GM18505 (cell line): ENCODE measurements at regions not wholly inside any gene's neighbourhood (a gene's known extent, or its start where the extent isn't known, plus 50 kb on each side); places are given as distances from the start of the nearest gene placed in this dataset.
"Not testable (repeated sequence)": the region's sequence is repeated elsewhere in the genome, so short reads cannot be mapped to it uniquely, and the experiment has no call there.

Source experiments
- ATAC-seq: cut with Tn5 transposase; IDR thresholded peaks from one replicate; pipeline ENCODE4 v1.9.1; 2021; ENCODE audit not compliant: unreplicated experiment
- POLR2A ChIP-seq: IDR thresholded peaks from 4 replicates; pipeline ENCODE4 v1.6.1; 2011; ENCODE audit warnings: borderline replicate concordance; ENCODE audit not compliant: insufficient read depth, insufficient read length; ENCODE audit errors: extremely low read depth

DNA sequence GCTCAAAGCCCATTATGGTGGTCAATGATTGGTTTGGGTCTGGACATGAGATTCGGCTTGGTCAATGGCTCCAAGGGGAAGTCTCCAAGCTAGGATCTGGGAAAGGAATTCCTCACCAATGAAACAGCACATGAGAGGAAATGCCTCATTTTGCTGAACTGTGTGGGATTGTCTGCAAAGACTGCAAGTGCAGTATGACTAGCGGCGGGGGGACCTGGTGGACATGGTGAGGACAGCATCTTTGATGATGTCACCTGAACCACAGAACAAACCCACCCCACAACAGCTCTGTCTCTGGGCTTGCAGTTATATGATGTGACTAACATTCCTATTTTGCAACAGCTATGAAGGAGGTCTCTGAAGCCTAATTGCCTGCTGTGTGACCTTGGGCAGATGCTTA lies 50.6 kb upstream of the NKD1 start:
- TF ChIP-seq POLR2A, result no peak
- no peak for ATAC-seq

DNA sequence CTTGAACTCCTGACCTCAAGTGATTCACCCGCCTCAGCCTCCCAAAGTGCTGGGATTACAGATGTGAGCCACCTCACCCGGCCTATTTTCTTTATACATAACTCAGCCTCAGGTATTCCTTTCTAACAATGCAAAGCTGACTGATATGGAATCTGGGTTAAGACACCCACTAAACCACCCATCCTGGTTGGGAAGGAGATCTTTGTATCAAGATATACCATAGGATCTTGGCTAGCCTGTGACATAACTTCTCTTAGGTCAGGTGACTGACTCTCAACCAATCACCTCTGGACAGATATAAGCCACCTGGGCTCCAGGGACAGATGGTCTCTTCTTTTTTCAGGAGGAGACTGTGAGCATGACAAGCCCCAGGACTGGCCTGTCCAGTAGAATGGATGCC lies 51.2 kb upstream of the NKD1 start:
- no peak for TF ChIP-seq POLR2A
- ATAC-seq, result no peak

DNA sequence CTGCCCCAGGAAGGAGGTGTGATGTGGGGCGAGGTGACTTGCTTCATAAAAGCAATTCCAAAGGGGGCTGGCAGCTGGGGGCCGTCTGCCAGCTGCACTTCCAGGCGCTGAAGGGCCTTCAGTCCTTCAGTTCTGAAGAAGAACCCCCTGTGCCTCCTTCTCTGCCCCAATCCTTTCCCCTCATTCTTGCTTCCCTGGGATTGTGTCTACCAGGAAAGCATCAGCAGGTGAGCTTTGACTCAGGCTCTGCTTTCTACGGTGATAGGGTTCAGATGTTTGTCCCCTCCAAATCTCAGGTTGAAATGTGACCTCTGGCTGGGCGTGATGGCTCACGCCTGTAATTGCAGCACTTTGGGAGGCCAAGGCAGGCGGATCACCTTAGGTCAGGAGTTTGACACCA lies 52.5 kb upstream of the NKD1 start:
- no peak for ATAC-seq

DNA sequence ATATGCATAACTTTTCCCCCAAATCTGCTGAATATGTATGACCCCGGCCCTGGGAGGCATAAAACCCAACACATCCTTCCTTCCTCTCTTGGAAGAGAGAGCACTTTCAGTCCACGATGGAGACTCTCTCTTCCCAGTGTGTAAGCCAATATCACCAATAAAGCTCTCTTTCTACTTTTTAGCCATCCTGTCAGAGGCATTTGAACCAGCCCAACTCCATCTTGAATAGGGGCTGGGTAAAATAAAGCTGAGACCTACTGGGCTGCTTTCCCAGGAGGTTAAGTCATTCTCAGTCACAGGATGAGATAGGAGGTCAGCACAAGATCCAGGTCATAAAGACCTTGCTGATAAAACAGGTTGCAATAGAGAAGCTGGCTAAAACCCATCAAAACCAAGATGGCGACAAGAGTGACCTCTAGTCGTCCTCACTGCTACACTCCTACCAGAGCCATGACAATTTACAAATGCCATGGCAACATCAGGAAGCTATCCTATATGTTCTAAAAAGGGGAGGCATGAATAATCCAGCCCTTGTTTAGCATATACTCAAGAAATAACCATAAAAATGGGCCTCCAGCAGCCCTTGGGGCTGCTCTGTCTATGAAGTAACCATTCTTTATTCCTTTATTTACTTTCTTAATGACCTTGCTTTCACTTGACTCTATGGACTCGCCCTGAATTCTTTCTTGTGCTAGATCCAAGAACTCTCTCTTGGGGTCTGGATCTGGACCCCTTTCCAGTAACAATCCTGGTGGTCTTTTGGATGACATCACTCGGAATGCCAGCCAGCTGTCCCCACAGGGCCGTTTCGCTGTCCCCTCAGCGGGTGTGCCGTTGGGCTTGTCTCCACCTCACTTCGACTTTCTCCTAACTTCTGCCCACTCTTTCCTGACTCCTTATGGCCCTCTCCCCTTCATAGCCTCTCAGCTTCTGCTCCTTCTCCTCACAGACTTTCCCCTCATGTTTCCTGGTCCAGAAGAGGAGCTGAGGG lies 53.4 kb upstream of the NKD1 start:
- ATAC-seq, result no peak
- no peak for TF ChIP-seq POLR2A

More for the DNA sequence above, 52.5 kb upstream of the NKD1 start:
- no peak for TF ChIP-seq POLR2A

DNA sequence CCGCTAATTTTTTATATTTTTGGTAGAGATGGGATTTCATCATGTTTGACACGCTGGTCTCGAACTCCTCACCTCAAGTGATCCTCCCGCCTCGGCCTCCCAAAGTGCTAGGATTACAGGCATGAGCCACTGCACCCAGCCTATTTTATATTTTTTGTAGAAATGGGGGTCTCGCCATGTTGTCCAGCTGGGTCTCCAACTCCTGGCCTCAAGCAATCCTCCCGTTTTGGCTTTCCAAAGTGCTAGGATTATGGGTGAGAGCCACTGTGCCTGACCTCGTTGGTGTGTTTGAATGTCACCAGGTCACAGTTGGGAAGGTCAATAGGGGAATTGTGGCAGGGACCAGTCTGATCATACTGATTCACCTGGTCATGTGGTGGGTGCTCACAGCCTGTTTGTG lies 56.7 kb upstream of the NKD1 start:
- no peak for ATAC-seq
- no peak for TF ChIP-seq POLR2A

DNA sequence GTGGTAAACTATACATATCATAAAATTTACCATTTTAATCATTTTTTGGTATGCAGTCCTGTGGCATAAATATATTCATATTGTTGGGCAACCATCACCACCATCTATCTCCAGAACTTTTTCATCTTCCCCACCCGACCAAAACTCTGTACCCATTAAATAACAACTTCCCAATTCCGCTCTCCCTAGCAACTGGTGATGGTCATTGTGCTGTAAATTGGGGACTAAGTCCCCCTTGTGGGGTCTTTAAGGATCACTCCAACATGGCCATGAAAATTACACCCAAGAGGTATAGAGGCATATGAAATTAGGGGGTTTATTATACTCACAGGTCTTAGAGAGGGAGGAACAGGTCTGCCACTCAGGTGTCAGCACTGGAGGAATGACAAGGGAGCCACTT lies 57.4 kb upstream of the NKD1 start:
- no peak for TF ChIP-seq POLR2A
- no peak for ATAC-seq

DNA sequence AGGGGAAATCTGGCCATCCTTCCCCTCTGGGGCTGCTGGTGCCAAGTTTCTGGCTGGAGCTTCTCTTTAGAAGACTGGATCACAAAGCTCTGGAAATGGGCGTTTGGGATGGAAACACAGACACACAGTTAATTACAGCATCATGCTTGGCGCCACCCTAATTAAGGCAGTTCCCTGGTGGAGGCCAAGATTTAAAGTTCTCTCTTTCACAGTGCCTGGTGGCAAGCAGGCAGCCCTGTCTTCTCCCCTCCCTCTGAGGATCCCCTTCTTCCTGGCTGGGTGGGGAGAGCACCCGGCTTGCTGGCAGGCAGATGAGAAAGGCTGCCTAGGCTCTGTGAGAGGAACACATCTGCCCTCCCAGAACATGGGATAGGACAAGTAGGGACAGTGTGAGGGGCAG lies 59.0 kb upstream of the NKD1 start:
- TF ChIP-seq POLR2A, result no peak
- no peak for ATAC-seq

DNA sequence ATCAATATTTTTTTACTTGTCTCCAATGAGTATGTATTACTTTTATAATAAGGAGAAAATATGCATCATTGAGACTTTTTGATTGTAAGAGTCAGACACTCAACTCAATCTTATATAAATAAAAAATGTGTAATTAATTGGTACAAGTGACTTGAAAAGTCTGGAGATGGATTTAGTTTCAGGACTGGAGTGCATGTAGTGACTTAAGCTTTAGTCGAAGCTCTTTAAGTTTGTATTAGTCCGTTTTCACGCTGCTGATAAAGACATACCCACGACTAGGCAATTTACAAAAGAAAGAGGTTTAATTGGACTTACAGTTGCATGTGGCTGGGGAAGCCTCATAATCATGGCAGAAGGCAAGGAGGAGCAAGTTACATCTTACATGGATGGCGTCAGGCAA lies 60.7 kb upstream of the NKD1 start:
- TF ChIP-seq POLR2A, result no peak
- ATAC-seq, result no peak

DNA sequence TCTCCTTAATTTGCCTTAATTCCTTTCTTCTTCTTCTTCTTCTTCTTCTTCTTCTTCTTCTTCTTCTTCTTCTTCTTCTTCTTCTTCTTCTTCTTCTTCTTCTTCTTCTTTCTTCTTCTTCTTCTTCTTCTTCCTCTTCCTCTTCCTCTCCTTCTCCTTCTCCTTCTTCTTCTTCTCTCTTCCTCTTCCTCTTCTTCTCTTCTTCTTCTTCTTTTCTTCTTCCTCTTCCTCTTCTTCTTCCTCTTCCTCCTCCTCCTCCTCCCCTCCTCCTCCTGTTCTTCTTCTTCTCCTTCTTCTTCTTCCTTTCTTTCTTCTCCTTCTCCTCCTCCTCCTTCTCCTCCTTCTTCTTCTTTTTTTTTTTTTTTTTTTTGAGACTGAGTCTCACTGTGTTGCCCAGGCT lies 62.0 kb upstream of the NKD1 start:
- ATAC-seq, result not testable (repeated sequence)

DNA sequence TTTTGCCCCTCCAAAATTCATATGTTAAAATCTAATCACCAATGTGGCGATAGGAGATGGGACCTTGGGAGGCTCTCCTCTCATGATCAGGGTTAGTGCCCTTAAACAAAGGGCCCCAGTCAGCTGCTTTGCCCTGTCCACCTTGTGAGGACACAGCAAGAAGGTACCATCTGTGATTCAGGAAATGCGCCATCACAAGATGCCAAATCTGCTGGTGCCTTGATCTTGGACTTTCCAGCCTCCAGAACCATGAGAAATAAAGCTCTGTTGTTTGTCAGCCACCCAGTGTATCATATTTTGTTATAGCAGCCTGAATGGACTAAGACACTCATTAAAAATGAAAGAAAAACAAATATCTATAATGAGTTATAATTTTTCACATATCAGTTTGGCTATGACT lies 63.0 kb upstream of the NKD1 start:
- no peak for ATAC-seq

DNA sequence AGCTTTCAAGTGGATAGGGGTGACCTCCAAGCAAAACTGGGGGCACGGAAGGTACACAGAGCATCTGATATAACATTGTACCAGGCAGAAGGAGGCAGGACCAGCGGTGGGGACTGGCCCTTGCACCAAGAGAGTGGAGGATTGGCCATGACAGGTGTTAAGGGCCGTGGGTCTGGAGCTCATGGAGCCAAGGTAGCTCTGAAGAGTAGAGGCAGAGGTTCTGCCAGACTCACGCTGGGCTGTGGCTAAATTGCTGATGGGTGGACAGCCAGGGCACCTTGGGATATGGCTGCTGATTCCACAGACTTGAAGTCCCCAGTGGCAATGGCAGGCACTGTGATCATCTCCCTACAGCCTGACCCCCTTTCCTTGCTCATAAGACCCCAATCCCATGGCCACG lies 65.9 kb upstream of the NKD1 start:
- no peak for ATAC-seq
- no peak for TF ChIP-seq POLR2A

More for the DNA sequence above, 63.0 kb upstream of the NKD1 start:
- no peak for TF ChIP-seq POLR2A

DNA sequence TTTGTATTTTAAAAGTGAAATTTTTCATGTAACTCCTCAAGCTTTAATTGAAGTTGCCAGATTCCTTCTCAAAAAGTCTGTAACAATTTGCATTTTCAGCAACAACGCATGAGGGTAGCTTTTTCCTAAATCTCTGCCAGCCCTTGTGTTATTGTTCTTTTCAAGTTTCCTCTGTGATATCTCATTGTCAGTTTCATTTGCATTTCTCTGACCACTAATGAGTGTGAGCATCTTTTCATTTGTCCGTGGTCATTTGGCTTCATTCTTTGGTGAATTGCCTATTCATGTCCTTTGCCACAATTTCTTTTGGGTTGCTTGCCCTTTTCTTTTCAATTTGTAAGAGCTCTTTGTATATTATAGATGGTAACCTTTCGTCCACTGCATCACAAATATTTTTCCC lies 68.0 kb upstream of the NKD1 start:
- ATAC-seq, result no peak
- TF ChIP-seq POLR2A, result no peak

DNA sequence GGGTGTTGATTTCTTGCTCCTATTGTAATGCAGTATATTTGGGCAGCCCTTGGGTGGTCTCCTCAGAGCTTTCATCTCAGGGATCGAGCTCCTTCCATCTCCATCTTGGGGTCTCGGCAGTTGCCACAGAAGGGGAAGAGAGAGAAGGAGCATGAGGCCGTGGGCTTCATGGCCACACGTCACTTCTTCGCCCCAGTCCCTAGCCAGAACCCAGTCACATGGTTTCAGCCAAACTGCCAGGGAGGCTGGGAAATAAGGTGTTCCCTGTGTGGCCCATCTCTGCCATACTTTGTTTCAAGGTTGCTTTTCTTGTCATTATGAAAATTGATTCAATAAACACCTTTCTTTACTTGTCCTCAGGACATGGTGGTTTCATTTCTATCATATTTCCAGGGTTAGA lies 68.4 kb upstream of the NKD1 start:
- no peak for TF ChIP-seq POLR2A
- no peak for ATAC-seq

DNA sequence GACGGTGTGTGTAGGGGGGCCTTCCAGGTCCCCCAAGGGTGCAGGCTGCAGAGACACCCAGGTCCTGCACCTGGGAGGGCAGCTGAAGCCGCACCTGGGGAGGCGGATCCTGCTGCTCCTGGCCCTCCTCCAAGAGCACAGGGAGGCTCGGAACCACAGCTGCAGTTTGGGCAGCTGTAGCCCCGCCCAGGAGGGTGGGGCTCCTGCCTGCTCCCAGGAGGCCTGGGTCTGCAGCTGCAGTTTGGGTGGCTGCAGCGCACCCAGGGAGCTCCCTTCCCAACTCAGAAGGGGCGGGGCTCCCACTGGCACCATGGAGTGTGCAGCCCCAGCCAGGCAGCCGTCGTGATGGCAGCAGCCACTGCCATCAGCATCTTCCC lies 69.4 kb upstream of the NKD1 start:
- no peak for TF ChIP-seq POLR2A
- ATAC-seq, result no peak
